ENCODE measurements at regions not wholly inside any gene's neighbourhood (a gene's known extent, or its start where the extent isn't known, plus 50 kb on each side); places are given as distances from the start of the nearest gene placed in this dataset.

- no peak for TF ChIP-seq CTCF (IDR thresholded peaks at IDR 0.05 in 8 of 11, conservative IDR thresholded peaks at IDR 0.05 in 3 of 11)
- no peak for TF ChIP-seq POLR2A (IDR thresholded peaks at IDR 0.05)
- TF ChIP-seq POLR2AphosphoS5 (IDR thresholded peaks at IDR 0.05), result no peak
These were observed 187.9 kb upstream of the TBL1XR1 start for GRCh38 chr3:177385186-177385585.

Data from spleen (tissue), 7 donors.